ENCODE measurements at regions not wholly inside any gene's neighbourhood (a gene's known extent, or its start where the extent isn't known, plus 50 kb on each side); places are given as distances from the start of the nearest gene placed in this dataset.

- no peak for TF ChIP-seq EZH2 (IDR thresholded peaks at IDR 0.05; ENCODE audit: insufficient read depth, poor library complexity, severe bottlenecking)
- no peak for TF ChIP-seq EZH2phosphoT487 (IDR thresholded peaks at IDR 0.05; ENCODE audit: insufficient read depth, low read depth)
Measured at GRCh38 chr10:110420401-110421193, 77.1 kb upstream of the DUSP5 start.

Measured in GM23248 (cell line).